HepG2 (cell line): ENCODE measurements at regions not wholly inside any gene's neighbourhood (a gene's known extent, or its start where the extent isn't known, plus 50 kb on each side); places are given as distances from the start of the nearest gene placed in this dataset.

Source experiments
- ATAC-seq: fragments of 200-7000 bp; cut with Tn5 transposase; 3 replicates; pipeline ENCODE4 v1.9.1; 2020; ENCODE audit warnings: mild to moderate bottlenecking, moderate library complexity
- BruUV-seq: library from RNA; stranded (reverse); fragments of 400-500 nt; replicated peaks from 2 replicates; lab custom pipeline; 2021; lab: Mats Ljungman, UMichigan
- CTCF ChIA-PET: fragments of 300-600 bp; formaldehyde crosslinking; extraction: SDS; loops from one replicate; lab custom pipeline; 2021; ENCODE audit warnings: low total read pairs, inconsistent platforms, low intra/inter-chr PET ratio; lab: Yijun Ruan, JAX
- POLR2A ChIA-PET: fragments of 350-600 bp; sonication (Branson Sonifier 250); formaldehyde crosslinking; loops from one replicate; lab custom pipeline; 2020; ENCODE audit warnings: antibody characterized with exemption, inconsistent platforms; lab: Yijun Ruan, JAX
- DNase-seq: peaks from one replicate; pipeline ENCODE4 v3.0.0-alpha.2; 2015; ENCODE audit warnings: low spot score
- FAIRE-seq: peaks from 3 replicates; lab custom pipeline; 2011; peaks lifted over from hg19 to GRCh38; lab: Jason Lieb, UNC
- H2AFZ ChIP-seq: one replicate; pipeline ENCODE4 v1.6.1; 2011; ENCODE audit warnings: low read length, inconsistent platforms
- H3K27ac ChIP-seq: fragments of 300-600 bp; 3 replicates; pipeline ENCODE4 v1.8.0; 2011; ENCODE audit warnings: mixed run types, mild to moderate bottlenecking, mixed read lengths, low read length, inconsistent platforms; ENCODE audit not compliant: insufficient read depth; ENCODE audit errors: extremely low read length
- H3K27me3 ChIP-seq, 2 experiments: fragments of 200-600 bp in 1 of 2; 2 replicates in 1 of 2; 3 replicates in 1 of 2; pipeline versions ENCODE4 v1.6.0 to v1.8.0; 2011; ENCODE audit warnings: low read length in 2 of 2, mild to moderate bottlenecking in 2 of 2, moderate library complexity in 2 of 2, inconsistent platforms in 1 of 2; ENCODE audit not compliant: insufficient read depth in 2 of 2, control insufficient read depth in 1 of 2
- H3K36me3 ChIP-seq, 2 experiments: fragments of 200-600 bp in 1 of 2; replicated peaks in 1 of 2; 2 replicates in 1 of 2; 3 replicates in 1 of 2; pipeline versions ENCODE4 v1.5.1 to v1.8.0; 2011; ENCODE audit warnings: low read length in 2 of 2, inconsistent platforms in 1 of 2; ENCODE audit not compliant: insufficient read depth in 2 of 2, control insufficient read depth in 1 of 2
- H3K4me1 ChIP-seq: 2 replicates; pipeline ENCODE4 v1.5.1; 2012; ENCODE audit warnings: low read length, inconsistent platforms; ENCODE audit not compliant: insufficient read depth
- H3K4me2 ChIP-seq: 2 replicates; pipeline ENCODE4 v1.6.0; 2011; ENCODE audit warnings: low read depth, low read length, inconsistent platforms
- H3K4me3 ChIP-seq, 3 experiments: fragments of 200-600 bp in 1 of 3; sonication (generic), shearing (Covaris generic) in 1 of 3; replicated peaks in 1 of 3; 2 replicates each; pipeline ENCODE4 v1.5.1; 2011 to 2016; ENCODE audit warnings: low read length in 3 of 3, inconsistent platforms in 2 of 3, low read depth in 2 of 3, mild to moderate bottlenecking in 2 of 3, control low read depth in 1 of 3, mixed read lengths in 1 of 3; ENCODE audit not compliant: insufficient read depth in 1 of 3
- H3K79me2 ChIP-seq: one replicate; pipeline ENCODE4 v1.6.1; 2011; ENCODE audit warnings: low read length, inconsistent platforms; ENCODE audit not compliant: insufficient read depth
- H3K9ac ChIP-seq: 2 replicates; pipeline ENCODE4 v1.6.0; 2011; ENCODE audit warnings: mild to moderate bottlenecking, low read depth, low read length, inconsistent platforms; ENCODE audit not compliant: insufficient read depth
- H3K9me3 ChIP-seq: 2 replicates; pipeline ENCODE4 v1.5.1; 2012; ENCODE audit warnings: mild to moderate bottlenecking, low read length
- H4K20me1 ChIP-seq: 2 replicates; pipeline ENCODE4 v1.6.0; 2011; ENCODE audit warnings: inconsistent platforms, mild to moderate bottlenecking, low read length, moderate library complexity; ENCODE audit not compliant: insufficient read depth
- NONO ChIP-seq, 2 experiments: fragments of 450-650 bp in 1 of 2; sonication (generic) in 1 of 2; formaldehyde crosslinking in 1 of 2; IDR thresholded peaks in 1 of 2; conservative IDR thresholded peaks in 1 of 2; 2 replicates each; pipeline versions ENCODE4 v1.6.1 to v1.8.0; 2017 to 2022; ENCODE audit warnings: mild to moderate bottlenecking in 1 of 2, missing genetic modification reagents in 1 of 2, moderate library complexity in 1 of 2
- POLR2AphosphoS5 ChIP-seq: IDR thresholded peaks from 2 replicates; pipeline ENCODE4 v1.6.1; 2012; ENCODE audit warnings: low read depth, low read length
- PTBP1 ChIP-seq: fragments of 200-400 bp; formaldehyde crosslinking; IDR thresholded peaks from 2 replicates; pipeline ENCODE4 v1.6.1; 2018; ENCODE audit warnings: low read length, low read depth; ENCODE audit not compliant: poor library complexity, severe bottlenecking
- WGBS: methylation state at CpG from one replicate; pipeline ENCODE4 v1.1.6; 2017; ENCODE audit warnings: low lambda C conversion rate; 5-methylcytosine and 5-hydroxymethylcytosine counted together
- in situ Hi-C: cut with HindIII; loops from 2 replicates; pipeline ENCODE4 v1.10.0; 2017; ENCODE audit warnings: low pct_unique_long_range_greater_than_20kb; ENCODE audit not compliant: extremely low pct_ligation_motif_present
- intact Hi-C: fragments of 100-400 bp; cut with micrococcal nuclease; formaldehyde crosslinking; loops from one replicate; pipeline ENCODE4 v1.10.0; 2022; ENCODE audit not compliant: unreplicated experiment
- TF ChIP-seq, protein P1 (sequence below): sonication (generic); formaldehyde crosslinking; IDR thresholded peaks from 2 replicates; pipeline ENCODE4 v1.5.0; 2020; ENCODE audit warnings: mild to moderate bottlenecking, missing genetic modification reagents, moderate library complexity
- TF ChIP-seq, protein P2 (sequence below): sonication (generic); formaldehyde crosslinking; IDR thresholded peaks from 2 replicates; pipeline ENCODE4 v1.4.0; 2020; ENCODE audit warnings: missing genetic modification reagents

DNA sequence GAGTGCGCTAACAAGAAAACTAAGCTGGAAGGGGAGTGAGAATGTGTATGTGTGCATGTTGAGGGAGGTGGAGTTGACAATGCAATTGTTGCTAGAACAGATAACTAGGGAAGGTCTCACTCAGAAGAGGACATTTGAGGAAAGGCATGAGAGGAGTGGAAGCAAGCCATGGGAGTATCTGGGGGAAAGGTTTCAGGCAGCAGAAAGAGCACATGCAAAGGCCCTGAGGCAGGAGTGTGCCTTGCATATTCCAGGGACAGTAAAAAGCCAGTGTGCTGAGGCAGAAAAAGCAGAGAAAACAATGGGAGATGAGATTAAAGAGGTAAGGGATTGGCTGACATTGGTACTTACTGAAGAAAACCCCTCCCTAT lies 149.6 kb upstream of the ADO start:
- Histone ChIP-seq H2AFZ (no peak overlapping the region), H3K4me1 (no peaks in the 10 kb centered on the region), H3K36me3 (no peaks in the 10 kb centered on the region), H3K27me3 (no peaks in the 10 kb centered on the region; a peak in 1 of 5 replicates), H4K20me1 (no peaks in the 10 kb centered on the region), H3K4me2 (no peak overlapping the region), H3K79me2 (no peaks in the 10 kb centered on the region), H3K4me3 (no peak overlapping the region), H3K9me3 (no peaks in the 10 kb centered on the region), H3K9ac (no peak overlapping the region), H3K27ac (no peak overlapping the region)
- in situ Hi-C loops: no loop called here
- intact Hi-C loops: no loop called here
- DNase-seq (no peak), FAIRE-seq (no peak), ATAC-seq (no peak)
- CTCF ChIA-PET: no interaction called here
- WGBS: 94% methylated on average over 1 of the region's 1 CpG
- POLR2A ChIA-PET: no interaction called here
- TF ChIP-seq NONO (IDR thresholded peaks at IDR 0.05): no peak
- no peak for TF ChIP-seq NONO (CRISPR knock-in tag; conservative IDR thresholded peaks at IDR 0.05)
- no peak for TF ChIP-seq PTBP1
- TF ChIP-seq, protein P1, sequence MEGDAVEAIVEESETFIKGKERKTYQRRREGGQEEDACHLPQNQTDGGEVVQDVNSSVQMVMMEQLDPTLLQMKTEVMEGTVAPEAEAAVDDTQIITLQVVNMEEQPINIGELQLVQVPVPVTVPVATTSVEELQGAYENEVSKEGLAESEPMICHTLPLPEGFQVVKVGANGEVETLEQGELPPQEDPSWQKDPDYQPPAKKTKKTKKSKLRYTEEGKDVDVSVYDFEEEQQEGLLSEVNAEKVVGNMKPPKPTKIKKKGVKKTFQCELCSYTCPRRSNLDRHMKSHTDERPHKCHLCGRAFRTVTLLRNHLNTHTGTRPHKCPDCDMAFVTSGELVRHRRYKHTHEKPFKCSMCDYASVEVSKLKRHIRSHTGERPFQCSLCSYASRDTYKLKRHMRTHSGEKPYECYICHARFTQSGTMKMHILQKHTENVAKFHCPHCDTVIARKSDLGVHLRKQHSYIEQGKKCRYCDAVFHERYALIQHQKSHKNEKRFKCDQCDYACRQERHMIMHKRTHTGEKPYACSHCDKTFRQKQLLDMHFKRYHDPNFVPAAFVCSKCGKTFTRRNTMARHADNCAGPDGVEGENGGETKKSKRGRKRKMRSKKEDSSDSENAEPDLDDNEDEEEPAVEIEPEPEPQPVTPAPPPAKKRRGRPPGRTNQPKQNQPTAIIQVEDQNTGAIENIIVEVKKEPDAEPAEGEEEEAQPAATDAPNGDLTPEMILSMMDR (CRISPR knock-in tag): no peak
- TF ChIP-seq POLR2AphosphoS5: no peak
- BruUV-seq: no TSS peak

DNA sequence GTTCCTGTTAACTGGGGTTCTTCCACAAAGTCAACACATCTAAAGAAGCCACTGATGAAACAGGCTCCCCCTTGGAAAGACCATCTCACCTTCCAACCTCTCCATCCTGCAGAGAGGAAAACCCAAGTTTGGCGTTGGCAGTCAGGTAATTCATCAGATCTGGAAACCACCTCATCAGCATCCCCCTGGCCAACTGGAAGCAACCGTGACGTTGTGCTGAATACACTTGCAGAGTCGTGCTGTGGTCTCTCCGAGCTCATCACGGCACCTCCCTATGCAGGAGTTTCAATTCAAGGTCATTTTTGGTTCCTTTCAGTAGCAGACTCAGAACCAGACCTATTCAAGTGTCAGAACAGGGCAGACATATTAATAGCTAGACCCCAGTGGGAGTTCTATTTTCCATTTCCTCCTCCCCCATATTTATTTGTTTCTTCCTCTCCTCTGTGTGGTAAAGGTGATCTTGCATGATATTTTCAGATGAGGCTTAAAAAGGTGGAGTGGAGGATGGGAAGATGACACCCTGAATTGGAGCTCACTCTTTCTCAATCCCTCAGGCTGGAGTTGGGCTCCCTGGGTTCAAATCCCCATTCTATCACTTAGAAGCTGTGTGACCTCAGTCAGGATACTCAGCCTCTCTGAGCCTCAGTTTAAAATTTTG lies 149.1 kb upstream of the ADO start:
- no peak for FAIRE-seq
- POLR2A ChIA-PET: no interaction called here

More for the DNA sequence above, 149.1 kb upstream of the ADO start:
- Histone ChIP-seq H4K20me1 (no peaks in the 10 kb centered on the region), H3K4me1 (no peaks in the 10 kb centered on the region), H3K27ac (no peak overlapping the region), H3K9me3 (no peaks in the 10 kb centered on the region), H3K79me2 (no peaks in the 10 kb centered on the region), H3K4me3 (no peak overlapping the region), H3K9ac (no peak overlapping the region), H3K36me3 (no peaks in the 10 kb centered on the region)
- no TSS peak for BruUV-seq
- CTCF ChIA-PET: no interaction called here
- in situ Hi-C loops: no loop called here
- DNase-seq (no peak), ATAC-seq (no peak)
- WGBS: 31% methylated on average over 6 of the region's 6 CpGs
- TF ChIP-seq, protein P2, sequence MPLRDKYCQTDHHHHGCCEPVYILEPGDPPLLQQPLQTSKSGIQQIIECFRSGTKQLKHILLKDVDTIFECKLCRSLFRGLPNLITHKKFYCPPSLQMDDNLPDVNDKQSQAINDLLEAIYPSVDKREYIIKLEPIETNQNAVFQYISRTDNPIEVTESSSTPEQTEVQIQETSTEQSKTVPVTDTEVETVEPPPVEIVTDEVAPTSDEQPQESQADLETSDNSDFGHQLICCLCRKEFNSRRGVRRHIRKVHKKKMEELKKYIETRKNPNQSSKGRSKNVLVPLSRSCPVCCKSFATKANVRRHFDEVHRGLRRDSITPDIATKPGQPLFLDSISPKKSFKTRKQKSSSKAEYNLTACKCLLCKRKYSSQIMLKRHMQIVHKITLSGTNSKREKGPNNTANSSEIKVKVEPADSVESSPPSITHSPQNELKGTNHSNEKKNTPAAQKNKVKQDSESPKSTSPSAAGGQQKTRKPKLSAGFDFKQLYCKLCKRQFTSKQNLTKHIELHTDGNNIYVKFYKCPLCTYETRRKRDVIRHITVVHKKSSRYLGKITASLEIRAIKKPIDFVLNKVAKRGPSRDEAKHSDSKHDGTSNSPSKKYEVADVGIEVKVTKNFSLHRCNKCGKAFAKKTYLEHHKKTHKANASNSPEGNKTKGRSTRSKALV (CRISPR knock-in tag): no peak
- TF ChIP-seq, all 625 proteins: peak for 0
- Histone ChIP-seq H2AFZ (no peak overlapping the region), H3K4me2 (no peak overlapping the region), H3K27me3 (no peaks in the 10 kb centered on the region; a peak in 1 of 5 replicates)
- intact Hi-C loops: no loop called here
